Epithelial cell of esophagus (primary cell): ENCODE measurements at regions not wholly inside any gene's neighbourhood (a gene's known extent, or its start where the extent isn't known, plus 50 kb on each side); places are given as distances from the start of the nearest gene placed in this dataset.

ENCODE experiments used
- DNase-seq: peaks from one replicate; pipeline ENCODE4 v3.0.0; 2010; ENCODE audit warnings: low read depth
- H3K4me3 ChIP-seq: 2 replicates; pipeline ENCODE4 v1.5.1; 2011; ENCODE audit warnings: mild to moderate bottlenecking, low read length, control low read depth
- TF ChIP-seq, protein P1 (sequence below): IDR thresholded peaks from 2 replicates; pipeline ENCODE4 v1.5.1; 2011; ENCODE audit warnings: low read depth, mild to moderate bottlenecking, low read length, control low read depth, inconsistent platforms; ENCODE audit not compliant: insufficient read depth; ENCODE audit errors: missing control alignments

DNA sequence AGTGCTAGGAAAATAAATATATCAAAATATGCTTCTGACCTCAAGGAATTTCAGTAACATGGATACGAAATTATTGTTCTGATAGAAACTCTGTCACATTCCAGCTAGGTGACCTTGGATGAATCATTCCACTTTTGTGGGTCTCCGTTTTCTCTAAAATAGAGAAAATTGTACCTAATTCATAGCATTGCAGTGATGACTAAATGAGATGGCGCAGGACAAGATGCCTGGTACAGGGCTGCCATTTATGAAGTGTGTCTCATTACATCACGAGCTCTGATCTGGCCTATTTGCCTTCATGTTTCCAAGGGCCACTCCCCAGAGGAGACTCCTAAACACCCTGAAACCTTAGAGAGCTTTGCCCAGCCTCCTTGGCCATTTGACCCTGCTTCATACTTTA is 480.0 kb upstream of the USP24 start:
- no peak overlapping the region for H3K4me3 ChIP-seq
- TF ChIP-seq, protein P1, sequence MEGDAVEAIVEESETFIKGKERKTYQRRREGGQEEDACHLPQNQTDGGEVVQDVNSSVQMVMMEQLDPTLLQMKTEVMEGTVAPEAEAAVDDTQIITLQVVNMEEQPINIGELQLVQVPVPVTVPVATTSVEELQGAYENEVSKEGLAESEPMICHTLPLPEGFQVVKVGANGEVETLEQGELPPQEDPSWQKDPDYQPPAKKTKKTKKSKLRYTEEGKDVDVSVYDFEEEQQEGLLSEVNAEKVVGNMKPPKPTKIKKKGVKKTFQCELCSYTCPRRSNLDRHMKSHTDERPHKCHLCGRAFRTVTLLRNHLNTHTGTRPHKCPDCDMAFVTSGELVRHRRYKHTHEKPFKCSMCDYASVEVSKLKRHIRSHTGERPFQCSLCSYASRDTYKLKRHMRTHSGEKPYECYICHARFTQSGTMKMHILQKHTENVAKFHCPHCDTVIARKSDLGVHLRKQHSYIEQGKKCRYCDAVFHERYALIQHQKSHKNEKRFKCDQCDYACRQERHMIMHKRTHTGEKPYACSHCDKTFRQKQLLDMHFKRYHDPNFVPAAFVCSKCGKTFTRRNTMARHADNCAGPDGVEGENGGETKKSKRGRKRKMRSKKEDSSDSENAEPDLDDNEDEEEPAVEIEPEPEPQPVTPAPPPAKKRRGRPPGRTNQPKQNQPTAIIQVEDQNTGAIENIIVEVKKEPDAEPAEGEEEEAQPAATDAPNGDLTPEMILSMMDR = no peak
- no peak for DNase-seq

DNA sequence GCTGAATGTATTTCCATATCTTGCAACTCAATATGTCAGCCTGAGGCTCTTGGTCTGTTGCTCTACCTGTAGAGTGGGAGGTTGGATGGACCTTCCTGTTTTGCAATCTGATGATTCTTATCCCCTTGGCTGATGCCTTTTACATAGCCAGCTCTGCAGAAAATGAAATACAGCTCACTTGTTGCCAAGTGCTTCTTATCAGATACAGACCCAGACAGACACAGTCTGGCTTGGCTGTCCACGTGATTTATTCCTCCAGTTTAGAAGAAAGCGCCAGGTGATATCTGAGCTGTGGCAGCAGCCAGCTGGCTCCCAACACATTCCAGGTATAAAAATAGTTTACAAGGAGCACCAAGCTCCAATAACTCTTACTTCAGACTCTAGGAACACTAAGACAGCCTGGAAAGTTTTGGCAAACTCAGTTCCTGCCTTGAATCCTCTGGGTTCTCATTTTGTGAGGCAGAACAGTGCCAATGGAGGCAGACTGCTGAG is 479.2 kb upstream of the USP24 start:
- TF ChIP-seq, protein P1 = no peak
- peak; percentile 35 for DNase-seq
- H3K4me3 ChIP-seq = no peak overlapping the region

DNA sequence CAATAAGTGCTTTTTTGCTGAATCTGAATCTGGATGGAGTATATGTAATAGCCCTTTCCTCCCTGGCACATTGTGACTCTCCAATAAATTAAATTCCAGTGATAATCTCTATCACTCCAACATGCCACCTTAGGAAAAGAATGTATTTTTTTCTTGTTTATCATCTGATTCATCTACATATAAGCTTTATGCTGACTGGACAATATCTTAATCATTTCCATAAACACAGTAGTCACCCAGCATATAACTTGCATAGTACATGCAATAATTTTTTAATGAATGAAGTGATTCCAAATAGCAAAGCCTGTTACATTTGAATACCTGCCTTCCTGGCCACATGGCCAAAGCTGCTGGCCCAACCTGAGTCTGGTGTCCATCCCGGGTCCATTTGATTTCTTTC is 477.6 kb upstream of the USP24 start:
- DNase-seq = no peak
- TF ChIP-seq, protein P1 = no peak
- no peak overlapping the region for H3K4me3 ChIP-seq

DNA sequence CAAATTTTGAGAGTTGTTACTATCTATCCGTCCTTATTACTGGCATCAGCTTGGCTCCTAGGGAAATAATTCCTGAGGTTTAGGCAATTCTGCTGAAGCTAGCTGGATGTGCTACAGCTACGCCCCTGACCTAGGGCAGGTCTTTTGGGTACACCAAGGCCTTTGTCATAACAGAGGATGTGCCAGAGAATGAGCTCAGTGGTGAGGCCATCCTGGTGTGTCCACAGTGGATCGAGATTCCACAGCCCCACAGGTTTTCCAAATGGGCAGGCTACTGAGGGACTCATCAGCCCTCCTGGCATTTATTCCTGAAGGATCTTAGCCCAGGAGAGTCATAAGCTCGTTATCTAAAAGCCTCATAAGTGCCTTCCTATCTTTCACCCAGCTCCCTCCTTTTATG is 475.2 kb upstream of the USP24 start:
- TF ChIP-seq, protein P1 = no peak
- no peak for DNase-seq
- no peak overlapping the region for H3K4me3 ChIP-seq

DNA sequence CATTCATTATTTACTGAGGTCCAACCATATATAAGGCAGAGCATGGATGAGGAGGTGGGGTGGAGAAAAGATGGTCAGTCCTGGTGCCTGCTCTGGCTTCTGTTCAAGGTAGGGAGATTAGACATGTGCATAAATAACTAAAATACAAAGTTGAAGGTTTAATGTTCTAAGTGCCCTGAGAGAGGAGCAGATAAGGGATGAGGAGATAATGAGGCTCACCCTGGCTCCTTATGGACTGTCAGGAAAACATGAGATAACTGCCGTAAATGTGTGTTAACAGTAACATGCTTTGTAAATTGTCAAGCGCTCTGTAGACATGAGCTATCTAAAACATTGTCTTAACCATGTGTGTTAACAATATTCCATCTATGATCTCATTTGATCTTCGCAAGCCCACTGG is 474.6 kb upstream of the USP24 start:
- TF ChIP-seq, protein P1 = no peak
- DNase-seq = no peak
- H3K4me3 ChIP-seq = no peak overlapping the region

DNA sequence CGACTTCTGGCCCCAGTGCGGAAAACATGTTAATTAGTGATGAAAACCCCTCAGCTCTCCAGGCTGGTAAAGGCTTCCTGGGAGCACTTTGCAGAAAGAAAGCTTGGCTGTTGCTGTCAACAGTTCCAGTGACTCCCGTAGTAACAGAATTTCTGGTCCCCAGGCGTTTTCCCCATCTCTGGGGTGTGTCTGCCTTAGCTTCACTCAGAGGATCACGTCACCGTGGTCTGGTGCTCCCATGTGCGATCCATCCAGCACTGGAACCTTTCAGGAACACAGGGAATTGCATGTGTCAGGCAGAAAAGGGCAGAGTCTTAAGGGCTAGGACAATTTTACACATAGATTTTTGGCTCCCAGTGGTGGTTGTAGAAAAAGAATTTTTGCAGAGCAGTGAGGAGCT is 470.4 kb upstream of the USP24 start:
- no peak overlapping the region for H3K4me3 ChIP-seq
- TF ChIP-seq, protein P1 = no peak
- DNase-seq = no peak

DNA sequence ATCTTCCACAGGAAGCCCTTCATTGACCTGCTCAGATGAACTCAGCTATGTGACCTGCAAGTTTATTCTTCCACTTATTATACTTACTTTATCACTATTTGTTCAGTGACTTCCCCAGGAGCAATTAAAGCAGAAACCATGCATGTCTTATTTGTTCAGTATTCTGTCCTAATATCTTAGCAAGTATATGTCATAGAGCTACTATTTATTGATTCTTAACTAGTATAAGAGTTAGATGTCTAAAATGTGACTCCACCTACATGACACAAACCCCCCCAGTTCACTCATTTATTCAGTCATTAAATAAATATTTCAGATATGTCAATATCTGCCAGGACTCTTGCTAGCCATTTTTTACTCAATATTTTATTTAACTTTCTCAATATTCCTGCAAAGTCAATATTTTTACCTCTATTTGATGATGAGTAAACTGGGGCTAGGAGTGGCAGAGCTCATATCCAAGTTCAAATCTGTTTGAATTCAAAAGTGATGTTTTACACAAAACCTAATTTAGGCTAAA is 469.0 kb upstream of the USP24 start:
- TF ChIP-seq, protein P1 = no peak
- no peak overlapping the region for H3K4me3 ChIP-seq
- DNase-seq = no peak
